DOHH2 (cell line): ENCODE measurements at regions not wholly inside any gene's neighbourhood (a gene's known extent, or its start where the extent isn't known, plus 50 kb on each side); places are given as distances from the start of the nearest gene placed in this dataset.

Source experiments
- H3F3A ChIP-seq: fragments of 200-600 bp; sonication (generic), shearing (Covaris generic); 2 replicates; pipeline ENCODE4 v1.6.0; 2016; ENCODE audit warnings: antibody characterized with exemption, mild to moderate bottlenecking; ENCODE audit not compliant: control insufficient read depth, insufficient read depth
- H3K27ac ChIP-seq: fragments of 200-600 bp; sonication (generic); 2 replicates; pipeline ENCODE4 v1.5.1; 2014; ENCODE audit warnings: low read depth, mild to moderate bottlenecking, low read length, moderate library complexity
- H3K27me3 ChIP-seq: fragments of 200-600 bp; sonication (generic); 2 replicates; pipeline ENCODE4 v1.6.1; 2014; ENCODE audit warnings: mild to moderate bottlenecking, low read length, mixed read lengths; ENCODE audit not compliant: control insufficient read depth
- H3K36me3 ChIP-seq: fragments of 200-600 bp; sonication (generic); 2 replicates; pipeline ENCODE4 v1.6.1; 2014; ENCODE audit warnings: mild to moderate bottlenecking, low read length, moderate library complexity, mixed read lengths; ENCODE audit not compliant: control insufficient read depth
- H3K4me1 ChIP-seq: fragments of 200-600 bp; sonication (generic); 2 replicates; pipeline ENCODE4 v1.6.1; 2014; ENCODE audit warnings: mild to moderate bottlenecking, low read length, mixed read lengths; ENCODE audit not compliant: control insufficient read depth
- H3K4me2 ChIP-seq: fragments of 200-600 bp; sonication (generic); 2 replicates; pipeline ENCODE4 v1.6.0; 2014; ENCODE audit warnings: mild to moderate bottlenecking, low read length, moderate library complexity
- H3K4me3 ChIP-seq: fragments of 200-600 bp; sonication (generic); 2 replicates; pipeline ENCODE4 v1.5.1; 2014; ENCODE audit warnings: mild to moderate bottlenecking, low read length, mixed read lengths
- H3K79me2 ChIP-seq: fragments of 200-600 bp; sonication (generic); 2 replicates; pipeline ENCODE4 v1.6.1; 2014; ENCODE audit warnings: mild to moderate bottlenecking, low read length, mixed read lengths; ENCODE audit not compliant: control insufficient read depth
- H3K9me2 ChIP-seq: fragments of 200-600 bp; sonication (generic); replicated peaks from 2 replicates; pipeline ENCODE4 v1.6.1; 2014; ENCODE audit warnings: mild to moderate bottlenecking, low read length, mixed read lengths; ENCODE audit not compliant: control insufficient read depth
- H3K9me3 ChIP-seq: fragments of 200-600 bp; sonication (generic); 2 replicates; pipeline ENCODE4 v1.6.1; 2014; ENCODE audit warnings: antibody characterized with exemption, low read length, mixed read lengths; ENCODE audit not compliant: control insufficient read depth, insufficient read depth
- H4K20me1 ChIP-seq: fragments of 200-600 bp; sonication (generic); 2 replicates; pipeline ENCODE4 v1.6.0; 2014; ENCODE audit warnings: low read depth, mild to moderate bottlenecking, antibody characterized with exemption, low read length, moderate library complexity; ENCODE audit not compliant: control insufficient read depth, insufficient read depth
- CTCF ChIP-seq: fragments of 200-600 bp; sonication (generic); IDR thresholded peaks from one replicate; pipeline ENCODE4 v1.5.1; 2014; ENCODE audit warnings: antibody characterized with exemption, mild to moderate bottlenecking, low read depth, low read length; ENCODE audit not compliant: poor library complexity, severe bottlenecking
- EZH2phosphoT487 ChIP-seq: fragments of 200-600 bp; sonication (generic); IDR thresholded peaks from 2 replicates; pipeline ENCODE4 v1.6.1; 2017; ENCODE audit warnings: borderline replicate concordance, mild to moderate bottlenecking, antibody characterized with exemption, low read length, moderate library complexity, mixed read lengths

DNA sequence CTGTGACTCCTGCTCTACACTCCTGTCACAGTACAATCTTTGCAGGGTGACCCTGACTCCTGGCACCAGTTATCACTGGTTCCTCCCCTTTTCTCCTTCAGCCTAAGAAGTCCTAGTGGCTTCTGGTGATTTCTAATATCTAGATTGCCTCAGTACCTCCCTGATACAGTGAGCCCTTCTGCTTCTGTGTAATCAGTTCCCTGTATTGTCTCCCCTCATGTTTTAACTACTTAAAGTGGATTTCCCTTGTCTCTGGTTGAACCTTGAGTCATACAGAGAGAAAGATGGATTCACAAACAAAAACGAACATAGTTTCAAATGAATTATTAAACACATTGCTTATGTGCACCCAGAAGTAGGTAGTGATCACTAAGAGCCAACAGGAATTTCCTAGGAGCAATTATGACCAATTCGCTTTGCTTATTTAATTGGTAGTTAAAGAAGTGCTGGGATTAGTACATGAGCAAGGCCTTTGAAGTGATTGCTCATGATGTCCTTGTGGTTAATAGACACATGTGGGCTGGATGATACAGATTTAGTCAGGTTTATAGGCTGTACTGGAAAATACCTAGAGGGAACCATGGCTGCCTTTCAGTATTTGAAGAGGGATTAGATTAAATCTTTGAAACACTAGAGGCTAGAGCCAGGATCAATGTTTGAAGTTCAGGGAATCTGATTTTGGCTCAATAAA, 145.8 kb upstream of the MEF2C start:
- H4K20me1 ChIP-seq = no peaks in the 10 kb centered on the region
- H3K4me1 ChIP-seq = no peaks in the 10 kb centered on the region
- H3K79me2 ChIP-seq = no peaks in the 10 kb centered on the region
- no peaks in the 10 kb centered on the region for H3F3A ChIP-seq
- H3K9me3 ChIP-seq = no peaks in the 10 kb centered on the region
- H3K4me2 ChIP-seq = no peak overlapping the region
- H3K4me3 ChIP-seq = no peak overlapping the region
- no peaks in the 10 kb centered on the region for H3K9me2 ChIP-seq
- no peak overlapping the region for H3K27ac ChIP-seq
- no peak for TF ChIP-seq EZH2phosphoT487
- TF ChIP-seq CTCF = no peak
- H3K27me3 ChIP-seq = no peaks in the 10 kb centered on the region
- no peaks in the 10 kb centered on the region for H3K36me3 ChIP-seq

- Histone ChIP-seq H3K9me2 (no peaks in the 10 kb centered on the region), H3K4me3 (no peak overlapping the region), H4K20me1 (no peaks in the 10 kb centered on the region), H3K27ac (no peak overlapping the region), H3F3A (no peaks in the 10 kb centered on the region), H3K79me2 (no peaks in the 10 kb centered on the region), H3K4me1 (no peaks in the 10 kb centered on the region), H3K36me3 (no peaks in the 10 kb centered on the region), H3K9me3 (no peaks in the 10 kb centered on the region), H3K27me3 (no peaks in the 10 kb centered on the region), H3K4me2 (no peak overlapping the region)
- TF ChIP-seq CTCF (no peak), EZH2phosphoT487 (no peak)
Measured at GRCh38 chr5:89024045-89024444, 141.1 kb upstream of the MEF2C start.

DNA sequence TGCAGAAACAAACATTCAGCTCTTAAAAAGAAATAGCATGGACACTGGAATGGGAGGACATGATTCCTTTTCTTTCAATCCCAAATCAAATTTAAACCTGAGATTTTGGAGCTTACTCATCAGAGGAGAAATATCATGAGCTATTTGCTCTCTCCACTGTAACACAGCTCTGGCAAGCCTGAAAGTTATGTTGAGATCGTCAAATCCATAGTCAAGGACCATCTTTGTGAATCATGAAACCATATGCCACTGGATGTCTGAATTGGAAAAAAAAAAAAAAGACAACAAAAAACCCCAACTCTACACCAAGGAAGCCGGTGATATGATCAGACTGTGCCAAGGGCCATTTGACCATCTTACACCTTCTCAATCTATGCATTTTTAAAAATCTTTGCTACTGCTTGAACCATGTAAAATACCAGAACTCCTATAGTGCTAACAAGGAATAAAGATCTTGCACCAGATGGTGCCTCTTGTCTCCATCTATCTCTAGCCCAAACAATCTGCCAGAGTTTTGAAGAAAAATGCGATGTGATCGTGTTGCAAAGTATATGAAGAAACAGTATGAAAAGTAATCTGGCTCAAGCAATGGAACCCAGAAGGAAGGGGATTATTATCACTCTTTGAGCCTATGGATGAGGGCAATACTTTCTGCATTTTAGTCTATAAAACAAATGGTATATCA, 138.1 kb upstream of the MEF2C start:
- H4K20me1 ChIP-seq = no peaks in the 10 kb centered on the region
- no peak for TF ChIP-seq EZH2phosphoT487
- no peak overlapping the region for H3K4me2 ChIP-seq
- H3K27me3 ChIP-seq = no peaks in the 10 kb centered on the region
- no peaks in the 10 kb centered on the region for H3K79me2 ChIP-seq
- no peaks in the 10 kb centered on the region for H3K9me2 ChIP-seq
- H3K4me3 ChIP-seq = no peak overlapping the region
- no peaks in the 10 kb centered on the region for H3K9me3 ChIP-seq
- no peaks in the 10 kb centered on the region for H3K36me3 ChIP-seq
- H3K27ac ChIP-seq = no peak overlapping the region
- no peaks in the 10 kb centered on the region for H3F3A ChIP-seq
- no peaks in the 10 kb centered on the region for H3K4me1 ChIP-seq

- TF ChIP-seq EZH2phosphoT487 (no peak), CTCF (no peak)
Measured at GRCh38 chr5:89016741-89017303, 133.8 kb upstream of the MEF2C start.

More at GRCh38 chr5:89016741-89017303, 133.8 kb upstream of the MEF2C start:
- Histone ChIP-seq H3K9me2 (no peaks in the 10 kb centered on the region), H3K4me1 (no peaks in the 10 kb centered on the region), H3K36me3 (no peaks in the 10 kb centered on the region), H3K9me3 (no peaks in the 10 kb centered on the region), H3K79me2 (no peaks in the 10 kb centered on the region), H3K4me3 (no peak overlapping the region), H3K4me2 (no peak overlapping the region), H3K27me3 (no peaks in the 10 kb centered on the region), H3K27ac (no peak overlapping the region), H4K20me1 (no peaks in the 10 kb centered on the region), H3F3A (no peaks in the 10 kb centered on the region)
